ENCODE measurements at regions not wholly inside any gene's neighbourhood (a gene's known extent, or its start where the extent isn't known, plus 50 kb on each side); places are given as distances from the start of the nearest gene placed in this dataset.

GRCh38 chr14:53849549-53849948 lies 107.1 kb downstream of the BMP4 start:
- Histone ChIP-seq H3K9ac (ENCODE audit: extremely low read depth, low read length, poor library complexity, severe bottlenecking) (no peak overlapping the region), H3K27ac (ENCODE audit: low read depth, low read length) (no peak overlapping the region), H3K9me3 (ENCODE audit: control insufficient read depth, low read length) (no peaks in the 10 kb centered on the region), H3K36me3 (ENCODE audit: control insufficient read depth, insufficient read depth, low read length) (no peaks in the 10 kb centered on the region), H3K4me1 (ENCODE audit: control insufficient read depth, insufficient read depth, low read length) (no peaks in the 10 kb centered on the region), H3K27me3 (ENCODE audit: control insufficient read depth, insufficient read depth, low read length, poor library complexity, severe bottlenecking) (no peaks in the 10 kb centered on the region), H3K4me3 (ENCODE audit: low read length) (no peak overlapping the region)
- H3K4me1 Mint-ChIP-seq: peaks cover 3% of the 10 kb centered on the region
- H3K27me3 Mint-ChIP-seq (ENCODE audit: insufficient read depth): no peaks in the 10 kb centered on the region
- TF ChIP-seq CTCF (conservative IDR thresholded peaks at IDR 0.05): no peak
- 91 to 93% methylated on average over 5 to 6 of the region's 6 CpGs for WGBS, 2 experiments (ENCODE audit: insufficient coverage in 1 of 2, insufficient read length in 1 of 2)
- H3K4me3 Mint-ChIP-seq: no peak overlapping the region
- H3K9me3 Mint-ChIP-seq: no peaks in the 10 kb centered on the region
- no peak for DNase-seq
- H3K27ac Mint-ChIP-seq: no peak overlapping the region
- H3K36me3 Mint-ChIP-seq (ENCODE audit: low read depth): no peaks in the 10 kb centered on the region

GRCh38 chr14:53848854-53849253 lies 107.8 kb downstream of the BMP4 start:
- no peaks in the 10 kb centered on the region for H3K27me3 Mint-ChIP-seq (ENCODE audit: insufficient read depth)
- no peaks in the 10 kb centered on the region for H3K9me3 Mint-ChIP-seq
- H3K9me3 ChIP-seq (ENCODE audit: control insufficient read depth, low read length): no peaks in the 10 kb centered on the region
- WGBS, 2 experiments (ENCODE audit: insufficient coverage in 1 of 2, insufficient read length in 1 of 2): 78 to 100% methylated on average over 1 to 3 of the region's 5 CpGs
- H3K4me1 Mint-ChIP-seq: peaks cover 3% of the 10 kb centered on the region
- H3K27ac ChIP-seq (ENCODE audit: low read depth, low read length): no peak overlapping the region
- no peak overlapping the region for H3K4me3 ChIP-seq (ENCODE audit: low read length)
- H3K9ac ChIP-seq (ENCODE audit: extremely low read depth, low read length, poor library complexity, severe bottlenecking): no peak overlapping the region
- no peak overlapping the region for H3K27ac Mint-ChIP-seq
- H3K36me3 Mint-ChIP-seq (ENCODE audit: low read depth): no peaks in the 10 kb centered on the region
- TF ChIP-seq CTCF (conservative IDR thresholded peaks at IDR 0.05): no peak
- H3K36me3 ChIP-seq (ENCODE audit: control insufficient read depth, insufficient read depth, low read length): no peaks in the 10 kb centered on the region
- H3K4me3 Mint-ChIP-seq: no peak overlapping the region
- no peaks in the 10 kb centered on the region for H3K4me1 ChIP-seq (ENCODE audit: control insufficient read depth, insufficient read depth, low read length)
- H3K27me3 ChIP-seq (ENCODE audit: control insufficient read depth, insufficient read depth, low read length, poor library complexity, severe bottlenecking): no peaks in the 10 kb centered on the region
- no peak for DNase-seq

- no peak for TF ChIP-seq CTCF (conservative IDR thresholded peaks at IDR 0.05)
- H3K4me1 ChIP-seq (ENCODE audit: control insufficient read depth, insufficient read depth, low read length): no peaks in the 10 kb centered on the region
- 88 to 94% methylated on average over 3 to 7 of the region's 7 CpGs for WGBS, 2 experiments (ENCODE audit: insufficient coverage in 1 of 2, insufficient read length in 1 of 2)
- no peak overlapping the region for H3K27ac ChIP-seq (ENCODE audit: low read depth, low read length)
- H3K4me3 ChIP-seq (ENCODE audit: low read length): no peak overlapping the region
- no peak for DNase-seq
- H3K36me3 Mint-ChIP-seq (ENCODE audit: low read depth): no peaks in the 10 kb centered on the region
- H3K4me1 Mint-ChIP-seq: peaks cover 3% of the 10 kb centered on the region
- no peaks in the 10 kb centered on the region for H3K36me3 ChIP-seq (ENCODE audit: control insufficient read depth, insufficient read depth, low read length)
- H3K27ac Mint-ChIP-seq: no peak overlapping the region
- H3K27me3 ChIP-seq (ENCODE audit: control insufficient read depth, insufficient read depth, low read length, poor library complexity, severe bottlenecking): no peaks in the 10 kb centered on the region
- no peaks in the 10 kb centered on the region for H3K9me3 ChIP-seq (ENCODE audit: control insufficient read depth, low read length)
- H3K4me3 Mint-ChIP-seq: no peak overlapping the region
- no peaks in the 10 kb centered on the region for H3K27me3 Mint-ChIP-seq (ENCODE audit: insufficient read depth)
- H3K9me3 Mint-ChIP-seq: no peaks in the 10 kb centered on the region
- no peak overlapping the region for H3K9ac ChIP-seq (ENCODE audit: extremely low read depth, low read length, poor library complexity, severe bottlenecking)
Observed at GRCh38 chr14:53847881-53848280, 108.7 kb downstream of the BMP4 start.
